Upper lobe of right lung (tissue), 1 donor: ENCODE measurements at regions not wholly inside any gene's neighbourhood (a gene's known extent, or its start where the extent isn't known, plus 50 kb on each side); places are given as distances from the start of the nearest gene placed in this dataset.

ENCODE experiments used
- ATAC-seq: fragments of 200-7000 bp; cut with Tn5 transposase; one replicate; pipeline ENCODE4 v1.9.1; 2020; ENCODE audit warnings: mild to moderate bottlenecking, moderate library complexity
- DNase-seq: peaks from one replicate; pipeline ENCODE4 v3.0.0-alpha.2; 2020
- H3K27ac ChIP-seq: fragments of 200-600 bp; one replicate; pipeline ENCODE4 v1.8.0; 2022
- H3K27me3 ChIP-seq: fragments of 200-600 bp; one replicate; pipeline ENCODE4 v1.8.0; 2022; ENCODE audit warnings: mild to moderate bottlenecking
- H3K36me3 ChIP-seq: fragments of 200-600 bp; one replicate; pipeline ENCODE4 v1.8.0; 2022
- H3K4me1 ChIP-seq: fragments of 200-600 bp; one replicate; pipeline ENCODE4 v1.8.0; 2022
- H3K4me3 ChIP-seq: fragments of 200-600 bp; one replicate; pipeline ENCODE4 v1.8.0; 2022; ENCODE audit warnings: mild to moderate bottlenecking
- H3K9me3 ChIP-seq: fragments of 200-600 bp; one replicate; pipeline ENCODE4 v1.8.0; 2022
- intact Hi-C: fragments of 100-400 bp; cut with DNase I; formaldehyde crosslinking; loops from one replicate; pipeline ENCODE4 v1.11.0; 2022
- TF ChIP-seq, protein P1 (sequence below): fragments of 200-600 bp; IDR thresholded peaks from one replicate; pipeline ENCODE4 v1.8.0; 2022; ENCODE audit warnings: antibody characterized with exemption
- donor health status: DM: no; HTN: yes; CAD: no; lungs with severe emphysema.

- no peaks in the 10 kb centered on the region for H3K36me3 ChIP-seq
- no peak for ATAC-seq
- DNase-seq: no peak
- TF ChIP-seq, protein P1, sequence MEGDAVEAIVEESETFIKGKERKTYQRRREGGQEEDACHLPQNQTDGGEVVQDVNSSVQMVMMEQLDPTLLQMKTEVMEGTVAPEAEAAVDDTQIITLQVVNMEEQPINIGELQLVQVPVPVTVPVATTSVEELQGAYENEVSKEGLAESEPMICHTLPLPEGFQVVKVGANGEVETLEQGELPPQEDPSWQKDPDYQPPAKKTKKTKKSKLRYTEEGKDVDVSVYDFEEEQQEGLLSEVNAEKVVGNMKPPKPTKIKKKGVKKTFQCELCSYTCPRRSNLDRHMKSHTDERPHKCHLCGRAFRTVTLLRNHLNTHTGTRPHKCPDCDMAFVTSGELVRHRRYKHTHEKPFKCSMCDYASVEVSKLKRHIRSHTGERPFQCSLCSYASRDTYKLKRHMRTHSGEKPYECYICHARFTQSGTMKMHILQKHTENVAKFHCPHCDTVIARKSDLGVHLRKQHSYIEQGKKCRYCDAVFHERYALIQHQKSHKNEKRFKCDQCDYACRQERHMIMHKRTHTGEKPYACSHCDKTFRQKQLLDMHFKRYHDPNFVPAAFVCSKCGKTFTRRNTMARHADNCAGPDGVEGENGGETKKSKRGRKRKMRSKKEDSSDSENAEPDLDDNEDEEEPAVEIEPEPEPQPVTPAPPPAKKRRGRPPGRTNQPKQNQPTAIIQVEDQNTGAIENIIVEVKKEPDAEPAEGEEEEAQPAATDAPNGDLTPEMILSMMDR: no peak
- intact Hi-C loops: no loop called here
- no peaks in the 10 kb centered on the region for H3K4me1 ChIP-seq
- no peak overlapping the region for H3K4me3 ChIP-seq
- no peak overlapping the region for H3K27ac ChIP-seq
- H3K27me3 ChIP-seq: no peaks in the 10 kb centered on the region
- H3K9me3 ChIP-seq: no peaks in the 10 kb centered on the region
Measured at GRCh38 chr6:141704151-141704550, 428.6 kb upstream of the GJE1 start.

GRCh38 chr6:141701732-141702131 is 431.0 kb upstream of the GJE1 start:
- ATAC-seq: no peak
- no peak overlapping the region for H3K4me3 ChIP-seq
- no peaks in the 10 kb centered on the region for H3K4me1 ChIP-seq
- H3K36me3 ChIP-seq: no peaks in the 10 kb centered on the region
- H3K9me3 ChIP-seq: no peaks in the 10 kb centered on the region
- intact Hi-C loops: no loop called here
- TF ChIP-seq, protein P1: no peak
- no peak for DNase-seq
- no peaks in the 10 kb centered on the region for H3K27me3 ChIP-seq
- H3K27ac ChIP-seq: no peak overlapping the region

DNA sequence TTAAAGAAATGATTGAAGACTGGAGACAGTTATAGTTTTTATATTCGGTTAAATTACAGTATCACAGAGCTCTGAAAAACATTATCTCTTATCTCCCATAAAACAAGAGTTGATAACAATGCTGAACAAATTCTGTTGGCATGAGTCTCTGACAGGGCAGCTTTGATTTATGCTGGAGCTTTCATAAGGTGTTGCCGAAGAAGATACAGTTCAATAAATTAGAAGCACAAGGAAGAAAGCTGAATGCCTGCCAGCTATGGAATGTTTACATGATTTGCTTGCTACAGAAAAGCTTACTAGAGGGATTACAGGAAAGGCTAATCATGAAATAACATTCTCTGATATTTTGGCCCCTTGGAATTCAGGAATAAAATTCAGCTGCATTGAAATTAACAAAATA is 431.9 kb upstream of the GJE1 start:
- Histone ChIP-seq H3K27me3 (no peaks in the 10 kb centered on the region), H3K9me3 (no peaks in the 10 kb centered on the region), H3K27ac (no peak overlapping the region), H3K4me3 (no peak overlapping the region), H3K4me1 (no peaks in the 10 kb centered on the region), H3K36me3 (no peaks in the 10 kb centered on the region)
- TF ChIP-seq, protein P1: no peak
- DNase-seq: no peak
- ATAC-seq: no peak
- intact Hi-C loops: no loop called here

DNA sequence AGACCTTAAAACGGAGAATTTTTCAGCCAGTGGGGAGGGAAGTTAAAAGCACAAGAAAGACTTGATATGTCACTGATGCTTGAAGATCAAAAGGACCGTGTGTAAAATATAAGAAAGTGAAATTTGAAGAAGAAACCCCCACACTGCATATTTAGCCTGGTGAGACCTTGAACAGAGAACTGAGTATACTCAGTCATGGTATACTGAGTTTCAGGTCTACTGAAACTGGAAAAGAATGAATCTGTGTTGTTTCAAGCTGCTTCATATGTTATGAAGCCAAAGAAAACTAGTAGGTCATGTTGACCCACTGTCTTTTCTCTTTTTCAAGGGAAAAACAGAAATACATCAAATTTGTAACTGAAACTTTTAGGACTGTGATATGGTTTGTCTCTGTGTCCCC is 443.8 kb upstream of the GJE1 start:
- H3K27me3 ChIP-seq: no peaks in the 10 kb centered on the region
- intact Hi-C loops: no loop called here
- ATAC-seq: no peak
- H3K9me3 ChIP-seq: no peaks in the 10 kb centered on the region
- no peak overlapping the region for H3K27ac ChIP-seq
- TF ChIP-seq, protein P1: no peak
- H3K36me3 ChIP-seq: no peaks in the 10 kb centered on the region
- no peaks in the 10 kb centered on the region for H3K4me1 ChIP-seq
- H3K4me3 ChIP-seq: no peak overlapping the region
- no peak for DNase-seq

- H3K9me3 ChIP-seq: no peaks in the 10 kb centered on the region
- no peaks in the 10 kb centered on the region for H3K4me1 ChIP-seq
- TF ChIP-seq, protein P1: no peak
- H3K36me3 ChIP-seq: no peaks in the 10 kb centered on the region
- no peaks in the 10 kb centered on the region for H3K27me3 ChIP-seq
- DNase-seq (no peak), ATAC-seq (no peak)
- intact Hi-C loops: no loop called here
- H3K4me3 ChIP-seq: no peak overlapping the region
- H3K27ac ChIP-seq: no peak overlapping the region
Measured at GRCh38 chr6:141685416-141685815, 447.3 kb upstream of the GJE1 start.

GRCh38 chr6:141682391-141682790 is 450.3 kb upstream of the GJE1 start:
- Histone ChIP-seq H3K27ac (no peak overlapping the region), H3K4me3 (no peak overlapping the region), H3K9me3 (no peaks in the 10 kb centered on the region), H3K27me3 (no peaks in the 10 kb centered on the region), H3K4me1 (no peaks in the 10 kb centered on the region), H3K36me3 (no peaks in the 10 kb centered on the region)
- intact Hi-C loops: no loop called here
- DNase-seq: no peak
- ATAC-seq: no peak
- TF ChIP-seq, protein P1: no peak
